H9 (cell line): ENCODE measurements at regions not wholly inside any gene's neighbourhood (a gene's known extent, or its start where the extent isn't known, plus 50 kb on each side); places are given as distances from the start of the nearest gene placed in this dataset.

Experiments
- DNase-seq: peaks from one replicate; pipeline ENCODE4 v3.0.0-alpha.2; 2017
- H2AFZ ChIP-seq: one replicate; pipeline ENCODE4 v1.6.1; 2013; ENCODE audit warnings: mild to moderate bottlenecking, low read length, control low read depth, moderate library complexity
- H2AK5ac ChIP-seq: 2 replicates; pipeline ENCODE4 v1.6.1; 2013; ENCODE audit warnings: low read length, control low read depth, mixed read lengths; ENCODE audit not compliant: insufficient read length
- H2BK120ac ChIP-seq: one replicate; pipeline ENCODE4 v1.6.1; 2013; ENCODE audit warnings: low read depth, mild to moderate bottlenecking, low read length, control low read depth, inconsistent platforms; ENCODE audit not compliant: poor library complexity, severe bottlenecking
- H2BK12ac ChIP-seq: 2 replicates; pipeline ENCODE4 v1.6.1; 2013; ENCODE audit warnings: low read length, control low read depth, mixed read lengths, low read depth; ENCODE audit not compliant: insufficient read length
- H2BK15ac ChIP-seq: 2 replicates; pipeline ENCODE4 v1.6.1; 2013; ENCODE audit warnings: low read depth, low read length, control low read depth
- H2BK20ac ChIP-seq: one replicate; pipeline ENCODE4 v1.6.1; 2013; ENCODE audit warnings: low read depth, mild to moderate bottlenecking, low read length, control low read depth, inconsistent platforms; ENCODE audit not compliant: poor library complexity, severe bottlenecking
- H2BK5ac ChIP-seq: 2 replicates; pipeline ENCODE4 v1.6.1; 2013; ENCODE audit warnings: low read length, control low read depth, mixed read lengths; ENCODE audit not compliant: insufficient read length
- H3K14ac ChIP-seq: 2 replicates; pipeline ENCODE4 v1.6.1; 2013; ENCODE audit warnings: low read length, control low read depth; ENCODE audit not compliant: insufficient read depth
- H3K18ac ChIP-seq: 2 replicates; pipeline ENCODE4 v1.6.1; 2013; ENCODE audit warnings: low read depth, mild to moderate bottlenecking, mixed read lengths, low read length, control low read depth; ENCODE audit not compliant: insufficient read length
- H3K23ac ChIP-seq: 2 replicates; pipeline ENCODE4 v1.6.1; 2013; ENCODE audit warnings: low read length, control low read depth, mixed read lengths, low read depth; ENCODE audit not compliant: insufficient read length
- H3K23me2 ChIP-seq: 2 replicates; pipeline ENCODE4 v1.6.1; 2013; ENCODE audit warnings: low read depth, mild to moderate bottlenecking, mixed read lengths, low read length, control low read depth; ENCODE audit not compliant: insufficient read length, poor library complexity, severe bottlenecking
- H3K27ac ChIP-seq: 2 replicates; pipeline ENCODE4 v1.5.1; 2013; ENCODE audit warnings: low read length, control low read depth, mixed read lengths, low read depth; ENCODE audit not compliant: insufficient read length
- H3K27me3 ChIP-seq: 2 replicates; pipeline ENCODE4 v1.6.1; 2013; ENCODE audit warnings: low read length, control low read depth, inconsistent platforms; ENCODE audit not compliant: insufficient read depth
- H3K4ac ChIP-seq: 2 replicates; pipeline ENCODE4 v1.6.1; 2013; ENCODE audit warnings: low read depth, mild to moderate bottlenecking, control low read depth, inconsistent platforms, low read length, moderate library complexity
- H3K4me1 ChIP-seq: 2 replicates; pipeline ENCODE4 v1.6.1; 2013; ENCODE audit warnings: low read length, control low read depth, inconsistent platforms; ENCODE audit not compliant: insufficient read depth
- H3K4me2 ChIP-seq: 2 replicates; pipeline ENCODE4 v1.6.1; 2013; ENCODE audit warnings: low read length, control low read depth, mixed read lengths; ENCODE audit not compliant: insufficient read length, insufficient read depth
- H3K56ac ChIP-seq: 2 replicates; pipeline ENCODE4 v1.6.1; 2013; ENCODE audit warnings: low read depth, mild to moderate bottlenecking, mixed read lengths, low read length, control low read depth; ENCODE audit not compliant: insufficient read length
- H3K79me1 ChIP-seq: 2 replicates; pipeline ENCODE4 v1.6.1; 2013; ENCODE audit warnings: low read depth, mild to moderate bottlenecking, moderate library complexity, low read length, control low read depth, inconsistent platforms; ENCODE audit not compliant: insufficient read depth, poor library complexity, severe bottlenecking
- H3K79me2 ChIP-seq: 2 replicates; pipeline ENCODE4 v1.6.1; 2013; ENCODE audit warnings: low read length, control low read depth, inconsistent platforms; ENCODE audit not compliant: insufficient read depth
- H3K9ac ChIP-seq: 2 replicates; pipeline ENCODE4 v1.6.1; 2013; ENCODE audit warnings: low read length, control low read depth, mixed read lengths; ENCODE audit not compliant: insufficient read length; ENCODE audit errors: extremely low read depth
- H3K9me3 ChIP-seq: one replicate; pipeline ENCODE4 v1.6.1; 2013; ENCODE audit warnings: low read depth, low read length, inconsistent platforms; ENCODE audit not compliant: control insufficient read depth
- H3T11ph ChIP-seq: one replicate; pipeline ENCODE4 v1.6.1; 2013; ENCODE audit warnings: mild to moderate bottlenecking, low read length, control low read depth, inconsistent platforms
- H4K20me1 ChIP-seq: one replicate; pipeline ENCODE4 v1.6.1; 2013; ENCODE audit not compliant: control insufficient read depth, insufficient read length, insufficient read depth
- H4K5ac ChIP-seq: 2 replicates; pipeline ENCODE4 v1.6.1; 2013; ENCODE audit warnings: low read depth, mild to moderate bottlenecking, mixed read lengths, low read length, control low read depth; ENCODE audit not compliant: insufficient read length
- H4K8ac ChIP-seq: replicated peaks from 2 replicates; pipeline ENCODE4 v1.6.1; 2013; ENCODE audit warnings: low read length, control low read depth, mixed read lengths, low read depth; ENCODE audit not compliant: insufficient read length
- H4K91ac ChIP-seq: 2 replicates; pipeline ENCODE4 v1.6.1; 2013; ENCODE audit warnings: low read depth, mild to moderate bottlenecking, moderate library complexity, mixed read lengths, low read length, control low read depth; ENCODE audit not compliant: insufficient read length
- H3K27ac Mint-ChIP-seq, 3 experiments: 2 replicates in 2 of 3; 3 replicates in 1 of 3; pipeline ENCODE4 v1.8.0; 2020 to 2021; ENCODE audit warnings: mixed read lengths in 3 of 3, mild to moderate bottlenecking in 1 of 3, moderate library complexity in 1 of 3
- H3K27me3 Mint-ChIP-seq: 2 replicates; pipeline ENCODE4 v1.8.0; 2021; ENCODE audit warnings: low read depth, mild to moderate bottlenecking, moderate library complexity, mixed read lengths
- H3K36me3 Mint-ChIP-seq, 3 experiments: 2 replicates in 2 of 3; 3 replicates in 1 of 3; pipeline ENCODE4 v1.8.0; 2020 to 2021; ENCODE audit warnings: low read depth in 3 of 3, mixed read lengths in 3 of 3; ENCODE audit not compliant: insufficient read depth in 1 of 3
- H3K4me1 Mint-ChIP-seq, 2 experiments: 2 replicates each; pipeline ENCODE4 v1.8.0; 2020; ENCODE audit warnings: mixed read lengths in 2 of 2
- H3K4me3 Mint-ChIP-seq, 2 experiments: 2 replicates in 1 of 2; 3 replicates in 1 of 2; pipeline ENCODE4 v1.8.0; 2020 to 2021; ENCODE audit warnings: mild to moderate bottlenecking in 2 of 2, mixed read lengths in 2 of 2, moderate library complexity in 1 of 2
- H3K9me3 Mint-ChIP-seq, 2 experiments: 2 replicates in 1 of 2; 3 replicates in 1 of 2; pipeline ENCODE4 v1.8.0; 2020; ENCODE audit warnings: mild to moderate bottlenecking in 2 of 2, mixed read lengths in 2 of 2, moderate library complexity in 1 of 2
- WGBS: extraction: QIAGEN DNeasy Blood & Tissue Kit; methylation state at CpG from one replicate; pipeline ENCODE4 v1.1.7; 2013; ENCODE audit warnings: missing lambda C conversion rate, low lambda C conversion rate, mixed read lengths; ENCODE audit not compliant: insufficient read length; ENCODE audit errors: extremely low coverage; 5-methylcytosine and 5-hydroxymethylcytosine counted together
- TF ChIP-seq, protein P1 (sequence below): fragments of 200-600 bp; sonication (generic); conservative IDR thresholded peaks from 3 replicates; pipeline ENCODE4 v1.8.0; 2021; ENCODE audit warnings: antibody characterized with exemption, mild to moderate bottlenecking

GRCh38 chr11:23099256-23099655 is 239.0 kb upstream of the CCDC179 start:
- no peak overlapping the region for H2BK20ac ChIP-seq
- no peak overlapping the region for H2BK120ac ChIP-seq

More at GRCh38 chr11:23099256-23099655, 239.0 kb upstream of the CCDC179 start:
- Histone ChIP-seq H2AFZ (no peak overlapping the region), H2BK12ac (no peak overlapping the region), H3K27ac (no peak overlapping the region), H3K18ac (no peak overlapping the region), H3K23ac (no peak overlapping the region), H3K4ac (no peak overlapping the region), H4K5ac (no peak overlapping the region), H4K20me1 (no peaks in the 10 kb centered on the region), H3K9ac (no peak overlapping the region), H3K23me2 (no peaks in the 10 kb centered on the region), H3K79me2 (no peaks in the 10 kb centered on the region), H2BK5ac (no peak overlapping the region), H2AK5ac (no peak overlapping the region), H3K4me1 (no peaks in the 10 kb centered on the region), H4K8ac (no peak overlapping the region), H3K79me1 (no peaks in the 10 kb centered on the region), H3K27me3 (no peaks in the 10 kb centered on the region), H3K56ac (no peak overlapping the region), H4K91ac (no peak overlapping the region), H2BK15ac (no peak overlapping the region), H3K14ac (no peak overlapping the region), H3K4me2 (no peak overlapping the region), H3T11ph (no peak overlapping the region), H3K9me3 (no peaks in the 10 kb centered on the region)
- Mint-ChIP-seq H3K27me3 (no peaks in the 10 kb centered on the region), H3K9me3 (peaks cover 0 to 2% of the 10 kb centered on the region in 2 experiments; a peak in 2 of 5 replicates), H3K27ac (no peak overlapping the region), H3K4me1 (no peaks in the 10 kb centered on the region), H3K36me3 (no peaks in the 10 kb centered on the region), H3K4me3 (no peak overlapping the region)
- TF ChIP-seq, protein P1, sequence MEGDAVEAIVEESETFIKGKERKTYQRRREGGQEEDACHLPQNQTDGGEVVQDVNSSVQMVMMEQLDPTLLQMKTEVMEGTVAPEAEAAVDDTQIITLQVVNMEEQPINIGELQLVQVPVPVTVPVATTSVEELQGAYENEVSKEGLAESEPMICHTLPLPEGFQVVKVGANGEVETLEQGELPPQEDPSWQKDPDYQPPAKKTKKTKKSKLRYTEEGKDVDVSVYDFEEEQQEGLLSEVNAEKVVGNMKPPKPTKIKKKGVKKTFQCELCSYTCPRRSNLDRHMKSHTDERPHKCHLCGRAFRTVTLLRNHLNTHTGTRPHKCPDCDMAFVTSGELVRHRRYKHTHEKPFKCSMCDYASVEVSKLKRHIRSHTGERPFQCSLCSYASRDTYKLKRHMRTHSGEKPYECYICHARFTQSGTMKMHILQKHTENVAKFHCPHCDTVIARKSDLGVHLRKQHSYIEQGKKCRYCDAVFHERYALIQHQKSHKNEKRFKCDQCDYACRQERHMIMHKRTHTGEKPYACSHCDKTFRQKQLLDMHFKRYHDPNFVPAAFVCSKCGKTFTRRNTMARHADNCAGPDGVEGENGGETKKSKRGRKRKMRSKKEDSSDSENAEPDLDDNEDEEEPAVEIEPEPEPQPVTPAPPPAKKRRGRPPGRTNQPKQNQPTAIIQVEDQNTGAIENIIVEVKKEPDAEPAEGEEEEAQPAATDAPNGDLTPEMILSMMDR = no peak
- no peak for DNase-seq
- no CpG with 5 or more reads among the region's 1 CpG for WGBS
